HG03095 (cell line): ENCODE measurements at regions not wholly inside any gene's neighbourhood (a gene's known extent, or its start where the extent isn't known, plus 50 kb on each side); places are given as distances from the start of the nearest gene placed in this dataset.
"Not testable (repeated sequence)": the region's sequence is repeated elsewhere in the genome, so short reads cannot be mapped to it uniquely, and the experiment has no call there.

Experiments
- ATAC-seq: cut with Tn5 transposase; IDR thresholded peaks from one replicate; pipeline ENCODE4 v1.9.1; 2021; ENCODE audit warnings: moderate library complexity; ENCODE audit not compliant: unreplicated experiment

DNA sequence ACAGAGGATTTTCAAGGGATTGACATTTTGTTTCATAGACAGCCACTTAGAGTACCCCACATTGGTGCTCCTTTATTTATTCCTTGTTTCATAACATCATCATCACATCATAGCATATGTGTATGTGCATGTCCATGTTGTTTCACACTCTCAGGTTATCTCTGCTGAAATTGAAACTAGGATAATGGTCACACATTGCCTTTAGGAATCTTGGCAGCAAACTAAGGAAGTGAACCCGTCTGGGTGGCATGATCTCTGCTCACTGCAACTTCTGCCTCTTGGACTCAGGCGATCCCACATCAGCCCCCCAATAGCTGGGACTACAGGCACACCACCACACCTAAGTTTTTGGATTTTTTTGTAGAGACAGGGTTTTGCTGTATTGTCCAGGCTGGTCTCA is 234.2 kb upstream of the ANKRD50 start:
- ATAC-seq = no peak

DNA sequence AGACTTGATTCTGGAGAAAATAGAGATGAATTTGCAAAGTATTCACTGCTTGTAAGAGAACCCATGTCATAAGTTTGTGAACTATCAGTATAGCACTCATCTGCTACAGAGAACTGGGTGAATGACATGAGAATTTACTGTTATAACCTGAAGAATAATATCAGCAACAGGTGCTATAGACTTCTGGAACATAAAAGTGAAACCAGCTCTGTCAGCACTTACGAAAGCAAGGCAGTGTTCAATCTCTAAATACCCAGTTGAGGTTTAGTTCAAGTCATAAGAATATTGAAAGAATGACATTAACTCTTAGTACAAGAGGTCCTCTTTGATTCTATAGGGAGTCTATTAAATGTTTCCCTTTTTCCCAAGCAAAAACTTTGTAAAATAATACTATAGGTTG is 232.9 kb upstream of the ANKRD50 start:
- ATAC-seq = no peak

DNA sequence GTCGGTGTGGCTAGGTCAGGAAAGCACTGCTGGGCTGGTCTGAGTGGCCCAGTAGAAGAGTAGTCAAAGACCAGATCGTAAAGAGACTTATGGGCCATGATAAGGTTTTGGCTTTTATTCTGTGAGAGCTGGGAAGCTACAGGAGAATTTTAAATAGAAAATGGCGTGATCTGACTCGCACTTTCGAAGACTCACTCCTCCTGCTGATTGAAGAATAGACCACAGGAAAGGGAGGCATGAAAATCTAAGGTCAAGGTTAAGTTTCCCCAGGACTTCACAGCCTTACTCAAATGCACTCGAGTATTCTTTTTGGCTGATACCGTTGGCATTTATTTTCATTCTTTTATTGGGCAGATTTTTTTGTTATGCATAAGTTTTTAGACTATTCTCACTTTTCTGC is 231.4 kb upstream of the ANKRD50 start:
- no peak for ATAC-seq

DNA sequence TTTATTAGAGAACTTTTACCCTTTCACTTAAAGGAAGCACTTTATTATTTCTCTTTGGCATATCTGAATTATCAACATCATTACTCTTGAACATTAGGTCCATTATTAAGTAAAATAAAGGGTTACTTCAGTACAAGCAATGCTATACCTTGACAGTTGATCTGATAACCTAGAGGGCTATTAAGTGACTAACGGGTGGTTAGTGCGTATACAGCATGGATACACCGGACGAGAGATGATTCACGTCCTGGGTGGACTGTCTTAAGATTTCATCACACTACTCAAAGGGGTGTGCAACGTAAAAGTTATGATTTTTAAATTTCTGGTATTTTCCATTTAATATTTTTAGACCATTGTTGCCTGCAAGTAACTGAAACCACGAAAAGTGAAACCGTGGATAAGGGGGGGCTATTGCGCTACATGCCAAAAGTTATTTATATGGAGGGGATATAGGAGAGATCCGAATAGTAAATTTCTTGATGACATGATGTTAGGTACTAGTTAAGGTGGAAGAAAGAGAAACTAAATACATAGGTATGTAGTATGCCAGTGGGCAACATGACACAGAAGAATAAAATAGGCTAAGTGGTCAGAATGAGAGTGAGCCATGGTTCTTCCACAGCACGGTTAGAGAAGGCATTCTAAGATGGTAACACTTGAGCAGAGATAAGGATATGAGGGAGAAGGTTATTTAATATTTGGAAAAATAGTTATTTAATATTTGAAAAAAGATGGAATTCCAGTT is 230.8 kb upstream of the ANKRD50 start:
- ATAC-seq = no peak

DNA sequence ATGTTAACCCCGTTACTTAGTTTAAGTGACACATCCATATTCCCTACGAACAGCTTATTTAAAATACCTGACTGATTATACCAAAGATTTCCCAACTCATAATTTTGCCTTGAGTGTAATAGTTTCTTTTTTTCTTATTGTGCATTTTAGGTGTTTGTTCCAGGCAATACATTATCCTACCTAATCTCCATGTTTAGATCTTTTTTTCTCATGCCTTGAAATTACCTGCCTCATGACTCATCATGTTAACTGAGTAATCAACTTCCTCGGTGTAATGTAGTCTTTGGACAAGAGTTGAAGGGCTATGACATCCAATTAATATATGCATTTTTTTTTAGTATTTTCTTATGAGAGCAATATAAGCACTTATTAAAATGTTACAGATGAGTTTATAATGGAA is 228.7 kb upstream of the ANKRD50 start:
- no peak for ATAC-seq

DNA sequence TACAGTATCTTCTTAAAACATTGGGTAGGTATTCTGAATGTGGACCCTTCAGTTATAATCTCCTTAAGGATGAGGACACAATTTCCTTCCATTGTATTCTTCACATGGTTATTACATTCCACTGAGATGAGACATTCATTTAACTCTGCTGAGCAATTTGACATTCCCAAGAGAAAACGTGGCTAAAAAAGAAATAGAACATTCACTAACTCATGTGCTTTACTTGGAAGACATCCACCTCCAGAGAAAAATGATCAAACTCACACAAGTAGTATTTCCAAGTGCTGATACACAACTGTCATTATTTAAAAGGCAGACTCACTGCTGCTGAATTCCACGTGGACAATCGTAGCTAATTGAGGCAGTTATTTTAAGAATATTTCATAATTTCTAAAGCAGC is 227.9 kb upstream of the ANKRD50 start:
- ATAC-seq = no peak

DNA sequence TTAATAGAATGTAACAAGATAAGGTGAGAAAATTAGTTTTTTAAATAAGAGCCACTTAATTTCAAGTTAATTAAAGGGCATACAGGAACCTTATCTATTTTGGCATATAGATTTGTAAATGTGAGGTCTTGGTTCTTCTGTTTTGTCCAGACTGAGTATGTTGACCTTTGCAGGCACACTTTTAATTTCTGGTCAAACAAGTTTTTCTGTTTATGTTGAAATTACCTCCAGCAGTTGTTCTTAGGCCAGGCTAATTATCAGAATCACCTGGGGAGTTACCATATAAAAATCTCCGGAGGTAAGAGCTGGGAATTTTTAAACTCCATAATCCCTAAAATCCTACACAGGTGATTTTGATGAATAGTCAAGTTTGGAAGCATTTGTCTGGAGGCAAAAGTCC is 227.4 kb upstream of the ANKRD50 start:
- ATAC-seq = no peak

DNA sequence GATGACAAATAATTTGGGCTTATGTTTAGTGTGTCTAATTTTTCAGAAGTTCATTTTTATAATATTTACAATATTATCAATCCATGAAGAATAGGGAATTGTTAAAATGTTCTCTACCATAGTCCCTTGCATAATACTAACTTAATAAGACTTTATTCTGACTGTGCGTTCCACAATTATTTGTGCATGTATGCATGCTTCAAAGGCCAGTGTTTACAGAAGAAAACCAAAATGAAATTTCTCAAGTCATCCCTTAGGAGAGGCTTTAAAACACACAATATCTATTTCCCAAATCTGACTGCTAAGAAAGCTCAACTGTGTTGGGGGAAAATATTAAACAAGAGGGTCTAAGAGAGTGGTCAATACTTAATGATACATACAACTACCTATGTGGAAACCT is 226.3 kb upstream of the ANKRD50 start:
- no peak for ATAC-seq

DNA sequence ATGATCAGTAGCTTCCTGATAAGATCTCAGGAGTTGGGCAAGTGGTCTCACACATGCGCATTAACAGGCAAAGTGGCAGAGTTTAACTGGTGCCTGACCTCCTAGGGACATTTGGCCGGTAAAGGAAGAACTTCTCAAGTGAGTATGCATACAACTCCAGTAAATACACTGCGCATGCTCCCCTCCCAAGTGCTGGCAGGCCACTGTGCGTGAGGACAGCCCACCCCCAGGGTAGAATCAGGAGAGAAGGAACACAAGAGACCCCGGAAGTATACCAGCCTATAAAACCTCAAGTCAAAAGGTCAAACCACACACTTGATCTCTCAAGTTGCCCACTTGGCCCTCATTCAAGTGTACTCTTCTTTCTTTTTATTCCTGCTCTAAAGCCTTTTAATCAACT is 225.5 kb upstream of the ANKRD50 start:
- ATAC-seq = no peak

DNA sequence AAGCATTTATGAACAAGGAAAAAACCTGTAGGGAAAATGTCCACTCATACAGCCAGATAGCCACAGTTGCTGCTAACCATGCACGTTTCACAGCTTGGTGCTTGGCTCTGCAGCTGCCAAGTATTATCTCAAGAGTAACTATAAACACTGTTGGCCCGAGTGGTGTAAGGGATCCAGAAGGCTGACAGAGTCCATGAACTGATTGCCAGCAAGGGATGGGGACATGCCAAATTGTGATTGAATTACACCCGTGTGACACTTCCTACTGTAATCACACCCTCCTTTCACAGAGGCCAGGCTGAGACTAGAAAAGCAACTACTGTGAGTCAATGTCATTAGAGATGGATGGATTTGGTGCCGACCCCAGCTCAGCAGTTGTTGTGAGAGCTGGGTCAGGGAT is 223.9 kb upstream of the ANKRD50 start:
- ATAC-seq = no peak

DNA sequence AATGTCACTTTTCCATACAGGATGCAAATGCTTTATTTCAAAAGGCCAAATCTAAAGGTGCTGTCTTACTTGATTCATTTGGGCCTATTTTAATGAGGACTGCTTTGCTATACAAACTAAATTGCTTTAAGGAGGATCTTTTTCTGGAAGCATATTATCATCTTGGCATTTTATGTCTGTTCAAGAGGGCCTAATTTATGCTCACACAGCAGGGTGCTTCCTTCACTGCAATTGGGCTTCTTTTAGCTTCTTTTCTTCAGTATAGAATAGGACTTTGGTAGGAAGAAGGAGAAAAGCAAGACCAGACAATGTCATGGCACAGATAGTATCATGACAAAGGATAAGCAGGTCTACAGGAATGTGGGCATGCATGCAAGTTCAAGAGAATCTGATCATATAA is 222.4 kb upstream of the ANKRD50 start:
- ATAC-seq = no peak

DNA sequence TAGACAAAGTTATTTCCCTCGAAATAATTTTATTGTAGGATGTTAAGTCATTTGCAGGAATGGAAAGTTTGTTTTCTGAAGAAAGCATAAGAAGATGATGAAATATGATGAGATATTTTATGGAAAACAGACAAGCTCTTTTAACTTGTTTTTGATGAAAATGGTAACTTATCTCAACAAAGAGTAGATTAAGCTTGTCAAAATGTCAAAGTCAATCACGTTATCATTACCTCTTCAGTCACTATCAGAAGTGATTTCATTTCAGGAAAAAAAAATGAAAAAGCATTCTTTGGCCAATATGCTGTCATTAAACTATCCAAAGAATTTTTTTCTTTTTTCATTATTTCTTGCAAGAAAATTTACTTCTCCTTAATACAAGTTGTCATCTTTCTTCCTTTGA is 221.0 kb upstream of the ANKRD50 start:
- ATAC-seq = no peak

DNA sequence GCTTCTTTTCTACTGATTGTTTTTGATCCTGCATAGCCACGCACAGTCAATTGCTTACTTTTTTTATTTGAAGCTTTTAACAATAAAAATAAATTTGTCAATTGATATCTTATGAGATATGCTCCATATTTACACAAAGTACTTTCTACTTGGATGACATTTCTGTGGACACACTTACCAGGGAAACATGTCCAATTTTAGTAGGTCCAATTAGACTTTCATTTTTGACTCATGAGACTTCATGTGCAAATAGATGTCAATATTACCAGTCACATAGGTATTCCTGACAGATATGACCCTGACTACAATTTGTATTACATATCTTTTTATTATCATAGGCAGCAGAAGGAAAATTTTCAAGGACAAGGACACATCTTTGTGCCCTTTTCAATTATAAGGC is 219.9 kb upstream of the ANKRD50 start:
- no peak for ATAC-seq

DNA sequence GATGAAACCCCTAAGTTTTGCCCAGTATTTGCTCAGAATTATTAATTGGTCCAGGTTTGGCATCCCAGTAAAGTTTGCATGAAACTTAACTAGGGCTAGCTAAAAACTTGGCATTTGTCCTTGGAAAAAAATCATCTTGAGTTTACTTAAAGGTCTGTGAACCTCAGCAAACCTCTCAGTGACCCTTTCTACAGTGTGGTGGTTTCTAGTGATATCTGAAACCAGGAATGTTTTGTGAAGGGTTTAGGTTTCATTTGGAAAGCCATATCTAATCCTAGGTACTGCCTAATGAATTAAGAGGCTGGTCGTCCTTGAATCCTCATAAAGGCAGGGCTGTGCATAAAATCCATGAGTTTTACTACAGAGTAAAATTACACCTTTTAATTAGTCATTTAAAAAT is 218.5 kb upstream of the ANKRD50 start:
- ATAC-seq = no peak

DNA sequence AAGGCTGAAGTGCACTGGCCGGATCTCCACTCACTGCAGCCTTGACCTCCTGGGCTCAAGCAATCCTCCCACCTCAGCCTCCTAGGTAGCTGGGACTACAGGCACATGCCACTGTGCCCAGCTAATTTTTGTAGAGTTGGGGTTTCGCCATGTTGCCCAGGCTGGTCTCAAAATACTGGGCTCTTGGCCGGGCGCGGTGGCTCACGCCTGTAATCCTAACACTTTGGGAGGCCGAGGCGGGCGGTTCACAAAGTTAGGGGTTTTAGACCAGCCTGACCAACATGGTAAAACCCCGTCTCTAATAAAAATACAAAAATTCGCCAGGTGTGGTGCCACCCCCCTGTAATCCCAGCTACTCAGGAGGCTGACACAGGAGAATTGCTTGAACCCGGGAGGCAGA is 210.2 kb upstream of the ANKRD50 start:
- not testable (repeated sequence) for ATAC-seq

DNA sequence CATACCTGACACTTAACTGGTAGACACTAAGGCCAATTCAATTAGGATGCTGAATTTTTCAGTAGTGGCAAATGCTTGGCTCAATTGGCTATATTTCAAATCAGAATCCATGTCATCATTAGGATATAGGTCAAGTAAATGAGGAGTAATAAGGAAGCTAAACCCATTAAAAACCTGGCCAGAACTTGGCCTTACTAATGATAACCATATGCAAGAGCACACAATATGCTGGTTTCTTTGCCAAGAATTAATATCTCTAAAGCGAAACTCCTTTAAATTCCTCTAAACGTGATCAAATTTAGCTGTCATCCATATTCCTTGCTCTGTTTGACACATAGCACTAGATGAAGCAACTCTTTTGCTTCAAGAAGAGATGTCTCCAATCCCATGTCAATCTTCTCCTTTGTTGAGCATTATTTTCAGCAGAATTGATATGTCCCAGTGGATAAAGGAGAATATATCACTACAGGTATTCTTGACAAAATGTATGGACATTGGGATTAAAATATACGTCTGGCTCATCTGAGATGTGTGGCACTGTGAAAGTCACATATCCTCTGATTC is 206.1 kb upstream of the ANKRD50 start:
- no peak for ATAC-seq

DNA sequence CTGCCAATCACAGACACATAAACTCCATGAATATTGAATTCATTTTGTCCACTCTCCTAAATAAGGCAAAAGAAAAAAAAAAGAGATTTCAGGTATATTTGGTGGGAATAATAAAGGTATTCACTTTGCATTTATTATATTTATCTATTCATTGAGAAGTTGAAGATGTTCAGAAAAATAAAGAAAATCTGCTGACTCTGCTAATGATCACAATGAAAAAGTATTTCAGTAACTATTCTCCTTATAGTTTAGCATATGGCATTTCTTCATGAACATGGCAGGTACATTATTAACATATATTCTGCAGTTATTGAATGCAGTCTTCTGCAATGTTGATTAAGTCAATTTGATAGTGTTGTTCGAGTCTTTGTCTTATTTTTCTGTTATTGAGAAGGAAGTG is 202.5 kb upstream of the ANKRD50 start:
- no peak for ATAC-seq

DNA sequence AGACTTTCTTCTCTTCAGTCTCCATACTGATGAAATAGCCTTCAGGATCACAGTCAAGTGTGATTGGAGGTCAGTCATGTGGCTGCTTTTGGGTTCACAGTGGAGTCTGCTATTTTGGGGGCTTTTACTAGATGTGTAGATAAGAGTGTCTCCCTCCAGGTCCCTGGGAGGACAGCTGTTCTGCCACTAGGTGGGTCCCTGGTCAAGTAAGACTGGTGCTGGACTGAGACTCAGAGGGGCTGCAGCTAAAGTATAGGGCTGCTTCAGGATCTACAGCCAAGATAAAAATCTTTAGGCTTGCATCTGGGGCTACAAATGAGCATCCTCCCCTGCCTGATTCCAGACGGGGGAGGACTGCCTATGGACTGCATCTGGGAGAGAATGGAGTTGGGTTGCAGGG is 200.7 kb upstream of the ANKRD50 start:
- ATAC-seq = no peak

DNA sequence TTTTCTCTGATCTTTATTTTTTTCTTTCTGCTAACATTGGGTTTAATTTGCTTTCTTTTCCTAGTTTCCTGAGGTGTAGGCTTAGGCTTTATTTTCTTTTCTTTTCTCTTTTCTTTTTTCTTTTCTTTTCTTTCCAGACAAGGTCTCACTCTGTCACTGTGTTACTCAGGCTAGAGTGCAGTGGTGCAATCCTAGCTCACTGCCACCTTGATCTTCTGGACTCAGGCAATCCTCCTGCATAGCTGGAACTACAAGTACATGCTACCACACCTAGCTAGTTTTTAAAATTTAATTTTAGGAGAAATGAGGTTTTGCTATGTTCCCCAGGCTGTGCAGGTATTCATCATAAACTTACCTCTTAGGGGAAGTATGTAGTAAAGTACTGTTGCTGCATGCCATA is 197.8 kb upstream of the ANKRD50 start:
- no peak for ATAC-seq

DNA sequence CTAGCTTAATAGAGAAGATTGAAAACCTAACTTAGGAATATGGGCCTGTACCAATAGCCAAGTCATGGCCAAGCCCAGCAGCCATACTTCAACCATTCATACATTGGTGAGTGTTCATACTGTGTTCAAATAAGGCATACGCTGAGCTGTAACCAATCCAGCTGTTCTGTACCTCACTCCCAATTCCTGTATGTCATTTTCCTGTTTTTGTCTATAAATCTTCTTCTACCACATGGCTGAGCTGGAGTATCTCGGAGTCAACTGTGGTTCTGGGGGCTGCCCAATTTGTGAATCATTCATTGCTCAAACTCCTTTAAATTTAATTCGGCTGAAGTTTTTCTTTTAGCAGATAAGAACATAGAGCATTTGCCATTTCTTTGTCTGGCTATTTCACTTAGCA is 195.3 kb upstream of the ANKRD50 start:
- ATAC-seq = no peak

DNA sequence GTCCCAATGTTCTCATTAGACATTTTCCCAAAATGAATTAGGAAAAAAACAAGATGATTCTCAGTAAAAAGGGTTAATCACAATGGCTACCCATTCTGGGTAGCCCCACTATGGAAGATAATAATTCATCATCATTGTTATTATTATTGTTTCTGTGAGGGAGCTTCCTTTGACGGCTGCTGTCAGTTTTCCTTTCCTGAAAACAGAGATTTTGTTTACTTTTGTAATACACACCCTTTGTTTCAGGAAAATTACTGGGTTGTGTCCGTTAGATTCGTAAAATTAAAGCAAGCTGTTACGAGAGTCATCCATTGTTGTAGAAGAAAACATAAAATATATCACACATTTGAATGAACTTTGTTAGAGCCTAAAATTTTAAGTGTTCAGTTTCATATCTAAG is 192.9 kb upstream of the ANKRD50 start:
- ATAC-seq = no peak

DNA sequence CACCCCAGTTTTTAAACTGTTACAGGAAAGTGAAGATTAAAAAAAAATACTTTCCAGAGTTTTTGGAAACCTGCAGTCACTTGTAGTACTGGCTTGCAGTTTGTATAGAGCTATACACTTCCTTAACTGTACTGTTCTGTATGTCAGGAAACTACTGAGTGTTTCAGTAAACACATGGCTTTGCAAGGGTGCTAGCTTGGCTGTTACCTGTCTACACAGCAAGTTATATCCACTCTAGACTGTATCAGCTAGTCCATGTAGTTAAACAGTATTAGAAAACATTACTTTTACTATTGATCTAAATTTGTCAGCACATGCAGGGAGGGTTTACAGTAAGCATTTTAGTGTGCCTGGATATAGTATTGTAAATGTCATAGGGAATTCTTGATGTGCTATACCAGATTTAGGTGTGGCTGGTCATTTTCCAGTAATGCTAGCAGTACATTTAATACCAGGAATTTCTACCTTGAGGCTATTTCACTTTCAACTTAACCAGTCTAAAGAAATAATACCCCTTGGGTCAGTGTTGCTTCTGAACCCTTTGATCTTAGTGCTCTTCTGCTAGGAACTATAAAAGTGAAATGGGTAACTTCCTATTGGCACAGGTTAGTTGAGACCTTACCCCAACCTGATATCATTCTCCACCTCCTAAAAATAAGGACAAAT is 192.3 kb upstream of the ANKRD50 start:
- ATAC-seq = no peak
